8988T (cell line): ENCODE measurements at regions not wholly inside any gene's neighbourhood (a gene's known extent, or its start where the extent isn't known, plus 50 kb on each side); places are given as distances from the start of the nearest gene placed in this dataset.
"Not testable (repeated sequence)": the region's sequence is repeated elsewhere in the genome, so short reads cannot be mapped to it uniquely, and the experiment has no call there.

Source experiments
- DNase-seq: peaks from one replicate; pipeline ENCODE4 v3.0.0; 2011

- no peak for DNase-seq
Observed at GRCh38 chr9:71632776-71633175, 135.5 kb downstream of the CEMIP2 start.

GRCh38 chr9:71630377-71630995 is 137.8 kb downstream of the CEMIP2 start:
- DNase-seq, result no peak

- no peak for DNase-seq
Observed at GRCh38 chr9:71629578-71630215, 138.6 kb downstream of the CEMIP2 start.

GRCh38 chr9:71628247-71628646 is 140.1 kb downstream of the CEMIP2 start:
- DNase-seq, result no peak

GRCh38 chr9:71627537-71627936 is 140.8 kb downstream of the CEMIP2 start:
- no peak for DNase-seq

GRCh38 chr9:71626395-71626794 is 141.9 kb downstream of the CEMIP2 start:
- DNase-seq, result no peak

GRCh38 chr9:71624728-71625127 is 143.6 kb downstream of the CEMIP2 start:
- no peak for DNase-seq

- no peak for DNase-seq
Observed at GRCh38 chr9:71620746-71621145, 147.6 kb downstream of the CEMIP2 start.

- DNase-seq, result no peak
Observed at GRCh38 chr9:71620331-71620730, 148.0 kb downstream of the CEMIP2 start.

- DNase-seq, result no peak
Observed at GRCh38 chr9:71619926-71620325, 148.4 kb downstream of the CEMIP2 start.

GRCh38 chr9:71614409-71615010 is 153.8 kb downstream of the CEMIP2 start:
- no peak for DNase-seq

- no peak for DNase-seq
Observed at GRCh38 chr9:71612889-71613288, 155.4 kb downstream of the CEMIP2 start.

GRCh38 chr9:71609448-71609830 is 158.9 kb downstream of the CEMIP2 start:
- DNase-seq, result no peak

- no peak for DNase-seq
Observed at GRCh38 chr9:71608825-71609447, 159.4 kb downstream of the CEMIP2 start.

- no peak for DNase-seq
Observed at GRCh38 chr9:71608021-71608420, 160.3 kb downstream of the CEMIP2 start.

GRCh38 chr9:71607461-71607881 is 160.8 kb downstream of the CEMIP2 start:
- DNase-seq, result no peak

- DNase-seq, result no peak
Observed at GRCh38 chr9:71604197-71605063, 163.9 kb downstream of the CEMIP2 start.

GRCh38 chr9:71602652-71603051 is 165.7 kb downstream of the CEMIP2 start:
- DNase-seq, result no peak

GRCh38 chr9:71595762-71596161 is 172.6 kb downstream of the CEMIP2 start:
- DNase-seq, result not testable (repeated sequence)

GRCh38 chr9:71594541-71594940 is 173.8 kb downstream of the CEMIP2 start:
- DNase-seq, result no peak

- no peak for DNase-seq
Observed at GRCh38 chr9:71592400-71592799, 175.9 kb downstream of the CEMIP2 start.

GRCh38 chr9:71590362-71590761 is 178.0 kb downstream of the CEMIP2 start:
- DNase-seq, result no peak

- DNase-seq, result no peak
Observed at GRCh38 chr9:71589612-71590011, 178.7 kb downstream of the CEMIP2 start.
